ENCODE measurements at regions not wholly inside any gene's neighbourhood (a gene's known extent, or its start where the extent isn't known, plus 50 kb on each side); places are given as distances from the start of the nearest gene placed in this dataset.
A peak's percentile ranks its signal among the peaks of the same experiment; 100 is the strongest.
"Not testable (repeated sequence)": the region's sequence is repeated elsewhere in the genome, so short reads cannot be mapped to it uniquely, and the experiment has no call there.

DNA sequence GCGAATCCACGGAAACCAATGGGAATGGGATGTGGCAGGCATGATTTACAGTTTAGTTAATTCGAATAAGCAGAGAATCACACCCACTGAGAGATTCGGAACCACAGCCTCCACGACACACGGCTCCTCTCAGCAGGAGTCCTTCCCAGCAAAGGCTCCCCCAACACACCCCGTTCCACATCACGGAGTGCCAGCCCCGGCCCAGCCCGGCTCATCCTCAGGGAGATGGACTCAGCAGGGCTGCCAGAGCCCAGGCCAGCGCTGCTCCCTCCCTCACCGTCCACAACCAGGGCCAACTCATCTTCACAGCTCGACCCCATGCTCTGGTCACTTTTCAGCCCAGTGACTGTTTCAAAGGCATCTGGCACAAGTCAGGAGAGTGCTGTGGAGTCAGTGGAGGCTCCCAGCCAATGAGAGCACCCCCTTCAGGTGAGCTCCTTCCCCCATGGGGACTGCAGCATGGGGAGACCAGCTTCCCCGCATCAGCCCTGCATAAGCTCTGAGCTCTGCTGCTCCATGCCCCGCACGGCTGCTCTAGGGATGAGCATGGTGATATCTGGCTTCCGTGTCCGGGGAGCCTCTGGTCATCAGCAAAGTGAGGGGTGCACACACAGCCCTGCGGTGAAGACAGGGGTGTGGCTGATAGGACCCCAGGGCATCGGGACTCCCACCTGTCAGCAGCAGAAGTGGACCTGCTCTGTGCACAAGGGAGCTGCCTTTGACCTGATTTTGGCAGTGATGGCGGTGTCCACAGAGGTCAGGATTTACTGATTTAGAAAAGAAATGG lies 238.8 kb upstream of the SFSWAP start:
- no peak overlapping the region for H3K4me3 ChIP-seq (ENCODE audit: low read depth, low read length)
- no peaks in the 10 kb centered on the region for H3K36me3 ChIP-seq (ENCODE audit: control insufficient read depth, insufficient read depth, low read length)
- no peaks in the 10 kb centered on the region for H3K27me3 ChIP-seq (ENCODE audit: control insufficient read depth, insufficient read depth, low read length)
- DNase-seq (ENCODE audit: low read depth) (no peak), FAIRE-seq (peak; percentile 36)
- TF ChIP-seq CTCF (IDR thresholded peaks at IDR 0.05; ENCODE audit: insufficient read depth, low read length, severe bottlenecking) = no peak

GRCh38 chr12:131473261-131473660 lies 237.6 kb upstream of the SFSWAP start:
- DNase-seq (ENCODE audit: low read depth) = no peak
- no peak for FAIRE-seq
- Histone ChIP-seq H3K27me3 (ENCODE audit: control insufficient read depth, insufficient read depth, low read length) (no peaks in the 10 kb centered on the region), H3K4me3 (ENCODE audit: low read depth, low read length) (no peak overlapping the region), H3K36me3 (ENCODE audit: control insufficient read depth, insufficient read depth, low read length) (no peaks in the 10 kb centered on the region)
- no peak for TF ChIP-seq CTCF (IDR thresholded peaks at IDR 0.05; ENCODE audit: insufficient read depth, low read length, severe bottlenecking)

DNA sequence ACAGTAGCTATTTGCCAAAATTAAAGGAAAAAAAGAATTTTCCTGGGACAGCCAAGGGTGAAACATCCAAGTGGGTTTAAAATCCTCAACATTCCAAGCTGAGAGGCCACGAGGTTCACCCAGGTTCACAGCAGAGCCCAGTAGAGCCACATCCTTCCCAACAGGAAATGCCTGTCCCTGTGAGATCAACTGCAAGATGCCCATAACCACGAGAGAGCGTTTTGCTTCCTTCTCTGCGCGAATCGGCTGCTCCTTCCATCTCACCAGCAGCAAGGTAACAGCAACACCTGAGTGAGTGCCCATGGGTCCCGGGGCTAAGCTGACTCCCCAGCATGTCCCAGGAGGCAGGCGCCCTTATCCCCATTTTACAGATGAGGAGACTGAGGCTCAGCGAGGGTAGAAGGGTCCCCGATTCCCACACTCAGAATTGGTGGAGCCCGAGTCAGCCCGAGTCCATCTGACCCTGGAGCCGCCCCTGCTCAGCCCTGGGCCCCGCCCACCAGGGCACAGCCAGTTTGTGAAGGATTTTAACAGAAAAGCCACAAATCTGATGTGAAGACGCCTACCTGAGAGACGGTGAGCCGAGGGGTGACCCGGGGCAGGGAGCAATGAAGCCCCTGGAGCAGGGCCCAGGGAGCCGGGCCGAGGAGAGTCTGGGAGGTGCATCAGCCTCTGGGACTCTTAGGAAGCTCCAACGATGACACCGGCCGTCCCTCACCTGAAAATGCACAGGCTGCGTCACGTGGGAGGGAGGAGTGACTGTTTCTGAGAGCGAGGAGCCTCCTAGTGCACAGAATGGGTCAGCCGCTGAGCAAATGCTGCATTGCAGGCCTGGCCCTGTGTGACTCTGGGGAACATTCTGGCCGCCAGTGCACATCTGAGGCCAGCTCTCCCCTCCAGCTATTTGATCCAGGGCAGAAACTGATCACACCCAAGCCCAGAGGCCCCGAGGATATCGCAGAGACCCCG lies 236.9 kb upstream of the SFSWAP start:
- Histone ChIP-seq H3K27me3 (ENCODE audit: control insufficient read depth, insufficient read depth, low read length) (no peaks in the 10 kb centered on the region), H3K36me3 (ENCODE audit: control insufficient read depth, insufficient read depth, low read length) (no peaks in the 10 kb centered on the region), H3K4me3 (ENCODE audit: low read depth, low read length) (no peak overlapping the region)
- DNase-seq (ENCODE audit: low read depth) (no peak), FAIRE-seq (no peak)
- no peak for TF ChIP-seq CTCF (IDR thresholded peaks at IDR 0.05; ENCODE audit: insufficient read depth, low read length, severe bottlenecking)

DNA sequence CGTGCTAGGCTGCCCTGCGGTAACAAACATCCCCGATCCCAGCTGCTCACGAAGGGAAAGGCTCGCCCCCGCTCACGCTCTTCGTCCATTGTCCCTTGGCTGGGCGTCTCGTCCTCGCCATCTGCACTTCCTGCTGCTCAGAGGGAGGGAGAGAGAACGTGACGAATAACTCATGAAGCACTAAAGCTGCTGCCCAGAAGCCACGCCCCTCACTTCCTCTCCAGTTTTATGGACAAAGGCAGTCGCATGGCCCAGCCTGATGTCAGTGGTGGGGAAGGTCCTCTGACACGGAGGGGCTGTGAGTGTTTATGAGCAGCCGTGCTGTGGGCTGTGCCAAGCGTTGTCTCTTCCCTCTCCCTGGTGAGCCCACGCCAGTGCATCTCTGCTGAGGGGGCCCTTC lies 235.9 kb upstream of the SFSWAP start:
- not testable (repeated sequence) for FAIRE-seq; DNase-seq (ENCODE audit: low read depth); H3K36me3 ChIP-seq (ENCODE audit: control insufficient read depth, insufficient read depth, low read length); H3K27me3 ChIP-seq (ENCODE audit: control insufficient read depth, insufficient read depth, low read length); H3K4me3 ChIP-seq (ENCODE audit: low read depth, low read length)

DNA sequence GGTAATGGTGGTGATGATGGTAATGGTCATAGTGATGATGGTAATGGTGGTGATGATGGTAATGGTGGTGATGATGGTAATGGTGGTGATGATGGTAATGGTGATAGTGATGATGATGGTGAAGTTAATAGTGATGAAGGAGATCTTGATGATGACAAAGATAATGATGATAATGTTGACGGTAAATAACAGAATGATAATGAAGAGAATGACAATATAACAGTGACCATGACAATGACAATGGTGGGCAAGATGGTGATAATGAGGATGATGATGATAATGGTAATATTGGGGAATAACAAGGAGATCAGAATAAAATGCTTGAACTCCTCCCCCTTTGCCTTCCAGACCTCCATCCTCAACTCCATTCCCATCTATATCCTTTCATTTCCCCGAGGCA lies 233.3 kb upstream of the SFSWAP start:
- Histone ChIP-seq H3K36me3 (ENCODE audit: control insufficient read depth, insufficient read depth, low read length) (no peaks in the 10 kb centered on the region), H3K27me3 (ENCODE audit: control insufficient read depth, insufficient read depth, low read length) (no peaks in the 10 kb centered on the region), H3K4me3 (ENCODE audit: low read depth, low read length) (no peak overlapping the region)
- TF ChIP-seq CTCF (IDR thresholded peaks at IDR 0.05; ENCODE audit: insufficient read depth, low read length, severe bottlenecking) = no peak
- FAIRE-seq (peak; percentile 95), DNase-seq (ENCODE audit: low read depth) (no peak)

GRCh38 chr12:131478468-131478867 lies 232.4 kb upstream of the SFSWAP start:
- H3K4me3 ChIP-seq (ENCODE audit: low read depth, low read length) = no peak overlapping the region
- TF ChIP-seq CTCF (IDR thresholded peaks at IDR 0.05; ENCODE audit: insufficient read depth, low read length, severe bottlenecking) = no peak
- no peaks in the 10 kb centered on the region for H3K36me3 ChIP-seq (ENCODE audit: control insufficient read depth, insufficient read depth, low read length)
- FAIRE-seq (no peak), DNase-seq (ENCODE audit: low read depth) (no peak)
- no peaks in the 10 kb centered on the region for H3K27me3 ChIP-seq (ENCODE audit: control insufficient read depth, insufficient read depth, low read length)
